GM12873 (cell line): ENCODE measurements at regions not wholly inside any gene's neighbourhood (a gene's known extent, or its start where the extent isn't known, plus 50 kb on each side); places are given as distances from the start of the nearest gene placed in this dataset.

ENCODE experiments used
- CTCF ChIP-seq: IDR thresholded peaks from 2 replicates; pipeline ENCODE4 v1.5.1; 2012; ENCODE audit warnings: low read depth, mild to moderate bottlenecking, moderate library complexity, low read length, control low read depth; ENCODE audit not compliant: insufficient read depth; ENCODE audit errors: missing control alignments

- no peak for TF ChIP-seq CTCF
These were observed 686.2 kb upstream of the NR2F2 start for GRCh38 chr15:95644100-95644875.

DNA sequence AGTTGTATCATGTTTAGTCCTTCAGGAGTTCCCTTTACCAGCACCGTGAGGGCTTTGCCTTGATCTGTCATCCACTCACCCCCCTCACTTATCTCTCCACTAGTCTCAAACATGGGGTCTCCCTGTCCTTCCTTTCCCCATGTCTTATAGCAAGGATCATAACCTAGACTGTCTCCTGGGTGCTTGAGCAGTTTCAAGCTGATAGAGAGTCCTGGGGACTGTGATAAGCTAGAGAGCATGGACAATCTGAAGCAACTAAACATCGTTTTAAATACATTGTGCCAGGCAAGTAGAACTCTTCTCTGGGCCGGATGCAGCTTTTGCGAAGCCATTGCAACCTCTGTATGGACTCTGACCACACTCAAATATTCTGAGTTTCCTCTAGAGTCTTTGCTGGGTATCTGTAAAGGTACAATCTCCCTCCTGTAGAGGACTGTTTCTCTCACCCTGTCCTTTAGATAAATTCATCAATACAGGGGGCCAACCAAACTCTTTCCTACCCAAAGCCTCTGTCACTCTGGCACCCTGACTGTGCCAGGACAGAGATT is 684.6 kb upstream of the NR2F2 start:
- TF ChIP-seq CTCF, result no peak

DNA sequence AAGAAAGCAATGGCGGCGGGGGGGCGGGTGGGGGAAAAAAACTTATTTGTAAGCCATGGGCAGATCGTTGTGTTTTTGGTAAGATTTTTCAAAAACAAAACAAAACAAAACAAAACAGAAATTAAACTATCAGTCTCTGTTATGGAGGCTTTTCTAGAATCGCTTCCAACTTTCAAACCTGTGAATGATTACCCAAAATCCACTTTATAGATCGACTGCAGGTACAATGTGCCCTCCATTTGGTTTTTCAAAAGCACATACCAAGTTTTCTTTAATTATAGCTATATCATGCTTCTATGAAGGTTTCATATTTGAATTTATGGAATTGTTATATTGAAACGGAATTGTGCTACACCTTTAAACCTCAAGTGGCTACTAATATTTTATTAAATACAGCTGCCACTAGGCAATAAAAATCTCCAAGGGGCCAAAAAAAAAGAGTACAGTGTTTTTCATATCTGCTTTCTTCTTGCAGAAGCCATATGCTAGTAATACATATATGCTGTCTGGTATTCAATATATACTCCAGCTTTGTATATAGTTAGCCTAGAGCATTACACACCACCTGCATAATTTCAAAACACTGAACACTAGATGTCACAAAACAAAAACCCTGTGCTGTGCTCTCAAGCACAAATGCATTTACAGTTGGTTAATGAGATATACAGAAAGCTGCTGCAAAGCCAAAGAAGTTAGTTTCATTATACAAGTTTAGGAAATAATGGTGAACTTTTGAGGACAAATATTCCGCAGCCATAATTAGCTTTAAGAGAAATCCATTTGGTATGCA is 683.8 kb upstream of the NR2F2 start:
- no peak for TF ChIP-seq CTCF

DNA sequence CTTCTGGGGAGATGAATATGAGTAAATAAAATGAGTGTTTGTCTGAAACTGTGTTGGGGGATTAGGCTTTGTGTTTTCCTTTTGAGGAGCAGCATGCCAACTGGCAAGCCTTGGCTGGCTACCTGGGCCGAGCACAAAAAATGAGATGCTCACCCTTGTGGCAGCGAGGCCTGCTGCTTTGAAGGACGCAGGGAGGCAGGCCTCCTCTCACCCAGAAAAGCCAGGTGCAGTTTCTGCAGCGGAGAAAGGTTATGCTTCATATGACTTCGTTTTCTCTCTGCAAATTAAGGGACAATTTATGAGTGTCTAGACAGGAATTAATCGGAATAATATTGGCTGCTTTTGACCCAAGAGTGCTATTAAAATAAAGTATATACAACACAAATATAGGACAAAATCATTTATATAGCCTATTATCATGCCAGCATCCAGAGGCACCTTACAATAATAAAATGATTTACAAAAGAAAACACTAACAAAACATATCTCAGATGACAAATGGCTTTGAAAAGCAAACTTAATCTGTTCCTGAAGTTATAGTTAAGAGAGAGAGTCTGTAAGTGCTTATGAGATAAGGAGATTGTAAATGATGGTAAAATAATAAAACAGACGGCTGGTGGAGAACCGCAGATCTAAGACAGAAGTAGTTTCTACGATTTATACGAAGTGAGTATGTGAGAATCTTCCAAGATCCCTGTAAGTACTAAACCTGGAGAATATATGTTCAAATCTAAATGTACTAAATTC is 682.8 kb upstream of the NR2F2 start:
- TF ChIP-seq CTCF, result no peak

- no peak for TF ChIP-seq CTCF
These were observed 677.1 kb upstream of the NR2F2 start for GRCh38 chr15:95653361-95653805.

DNA sequence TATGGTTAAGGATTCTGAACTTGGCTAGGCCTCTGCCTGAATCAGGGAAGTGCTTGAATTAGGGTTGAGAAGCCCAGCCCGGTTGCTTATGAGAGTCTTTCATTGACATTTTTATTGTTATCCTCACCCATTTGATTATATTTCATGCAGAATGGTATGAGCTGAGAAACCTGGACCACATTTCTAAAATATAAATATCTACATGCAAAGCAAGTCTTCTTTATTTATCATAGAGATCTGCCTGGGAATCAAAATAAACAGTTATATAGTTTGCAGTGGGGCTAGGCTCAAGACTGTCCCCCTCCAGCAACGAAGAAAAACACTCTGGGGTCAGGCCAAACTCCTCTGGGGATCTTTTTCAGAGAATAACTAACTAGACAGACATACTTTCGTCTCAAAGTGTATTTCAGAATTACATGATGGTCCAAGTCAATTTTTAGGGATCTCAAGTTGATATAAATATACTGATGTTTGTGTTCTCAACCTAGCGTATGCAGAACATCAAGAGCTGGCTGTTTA is 675.4 kb upstream of the NR2F2 start:
- TF ChIP-seq CTCF, result no peak

- TF ChIP-seq CTCF, result no peak
These were observed 673.9 kb upstream of the NR2F2 start for GRCh38 chr15:95656595-95656994.
